G401 (cell line): ENCODE measurements at regions not wholly inside any gene's neighbourhood (a gene's known extent, or its start where the extent isn't known, plus 50 kb on each side); places are given as distances from the start of the nearest gene placed in this dataset.

Experiments
- DNase-seq: peaks from one replicate; pipeline ENCODE4 v3.0.0-alpha.2; 2015; ENCODE audit warnings: low spot score
- in situ Hi-C: cut with HindIII; loops from 2 replicates; pipeline ENCODE4 v1.10.0; 2016; ENCODE audit warnings: low sequenced_read_pairs, mixed read lengths

DNA sequence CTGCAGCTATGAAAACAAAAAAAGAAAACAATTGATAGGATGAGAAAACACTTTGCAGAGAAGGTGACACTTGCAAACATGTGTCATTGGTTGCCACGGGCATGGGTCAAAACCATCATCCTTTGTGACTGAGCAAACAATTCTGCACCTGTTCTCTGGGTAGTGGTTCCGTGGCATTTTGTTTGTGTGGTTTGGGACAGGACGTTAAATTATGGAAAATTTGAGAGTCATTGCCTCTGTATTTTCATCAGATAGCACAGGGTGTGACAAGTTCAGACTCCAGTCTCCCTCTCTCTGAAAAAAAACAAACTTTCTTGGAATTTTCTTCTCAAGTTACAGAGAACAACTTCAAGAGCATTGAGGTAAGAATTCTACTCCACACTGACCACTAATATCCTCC is 113.4 kb upstream of the HMHB1 start:
- in situ Hi-C loops = no loop called here
- DNase-seq = no peak

DNA sequence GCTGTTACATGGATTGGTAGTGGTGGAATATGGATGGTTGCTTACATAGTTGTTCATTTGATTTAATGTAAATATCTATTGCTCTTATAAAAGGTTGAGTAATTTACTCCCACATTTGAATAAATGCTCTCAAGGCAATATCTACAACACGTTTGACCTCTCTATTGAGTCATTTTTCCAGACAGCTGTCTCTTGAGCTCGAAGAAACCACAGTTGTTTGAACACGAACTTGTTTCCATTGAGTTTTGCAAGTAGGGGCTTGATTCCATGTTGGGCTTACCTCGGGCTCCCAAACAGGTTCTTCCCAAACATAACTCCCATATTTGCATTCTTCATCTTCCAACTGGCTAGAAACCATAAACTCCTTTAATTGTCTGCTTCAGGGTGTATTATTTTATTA is 115.0 kb upstream of the HMHB1 start:
- in situ Hi-C loops = no loop called here

DNA sequence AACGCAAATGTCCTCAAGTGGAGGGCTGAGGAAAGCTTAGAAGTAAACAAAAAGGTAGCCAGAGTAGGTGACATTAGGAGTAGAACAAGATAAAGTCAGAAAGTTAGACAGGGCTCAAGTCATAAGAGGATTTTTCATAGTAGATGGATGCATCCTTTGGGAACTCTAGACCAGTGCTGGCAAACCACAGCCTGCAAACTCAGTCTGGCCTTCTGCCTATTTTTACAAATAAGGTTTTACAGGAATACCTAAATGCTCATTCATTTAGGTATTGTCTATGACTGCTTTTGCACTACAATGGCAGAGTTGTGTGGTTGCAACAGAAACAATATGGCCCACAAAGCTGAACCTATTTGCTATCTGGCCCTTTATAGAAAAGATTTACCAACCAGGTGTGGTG is 116.0 kb upstream of the HMHB1 start:
- in situ Hi-C loops = no loop called here
- DNase-seq = no peak

More for the DNA sequence above, 115.0 kb upstream of the HMHB1 start:
- no peak for DNase-seq

DNA sequence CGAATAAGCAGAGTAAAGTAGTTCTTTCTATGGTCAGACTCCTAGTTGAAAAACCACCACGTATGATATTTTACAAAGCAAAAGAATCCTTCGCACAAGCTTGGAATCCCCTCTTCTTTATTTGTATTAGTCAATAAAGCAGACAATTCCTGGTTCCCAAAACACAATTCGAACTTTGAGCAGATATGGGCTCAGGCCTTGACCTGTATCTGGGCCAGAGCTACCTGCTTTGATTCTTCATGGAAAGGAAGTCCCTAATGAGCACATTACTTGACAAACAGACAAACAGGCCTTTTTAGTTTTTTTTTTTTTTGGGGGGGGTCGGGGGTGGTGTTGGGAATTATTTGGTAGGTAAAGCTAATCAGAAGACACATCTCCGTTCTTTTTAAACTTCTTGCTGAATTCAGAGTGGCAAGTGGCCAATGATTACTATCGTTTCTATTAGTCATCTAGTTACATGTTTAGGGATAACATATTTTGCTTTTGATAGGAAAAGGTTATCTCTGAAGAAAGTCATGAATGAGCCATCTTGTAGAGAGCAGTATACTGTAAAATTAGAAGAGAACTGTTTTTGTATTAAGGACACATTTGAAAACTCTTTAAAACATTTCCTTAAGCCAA is 116.6 kb upstream of the HMHB1 start:
- in situ Hi-C loops = no loop called here

DNA sequence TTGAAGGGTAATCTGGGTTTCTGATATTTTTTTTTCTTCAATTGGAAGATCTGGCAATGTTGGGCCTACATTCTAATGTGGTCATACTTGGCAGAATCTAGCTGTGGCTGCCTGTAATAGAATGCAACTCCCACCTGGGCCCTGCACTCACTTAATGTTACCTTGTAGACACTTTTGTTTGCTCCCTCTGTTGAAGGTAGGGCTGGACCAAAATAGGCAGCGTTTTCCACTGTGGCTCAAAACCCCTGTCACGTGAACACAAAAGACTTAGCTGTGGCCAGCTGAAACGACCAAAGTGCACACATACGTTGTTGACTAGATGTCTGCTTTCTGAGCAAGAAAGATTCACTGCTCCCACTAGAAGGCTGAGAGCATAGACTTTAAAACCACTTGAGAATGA is 117.6 kb upstream of the HMHB1 start:
- DNase-seq = no peak
- in situ Hi-C loops = no loop called here

More for the DNA sequence above, 116.6 kb upstream of the HMHB1 start:
- DNase-seq = no peak

DNA sequence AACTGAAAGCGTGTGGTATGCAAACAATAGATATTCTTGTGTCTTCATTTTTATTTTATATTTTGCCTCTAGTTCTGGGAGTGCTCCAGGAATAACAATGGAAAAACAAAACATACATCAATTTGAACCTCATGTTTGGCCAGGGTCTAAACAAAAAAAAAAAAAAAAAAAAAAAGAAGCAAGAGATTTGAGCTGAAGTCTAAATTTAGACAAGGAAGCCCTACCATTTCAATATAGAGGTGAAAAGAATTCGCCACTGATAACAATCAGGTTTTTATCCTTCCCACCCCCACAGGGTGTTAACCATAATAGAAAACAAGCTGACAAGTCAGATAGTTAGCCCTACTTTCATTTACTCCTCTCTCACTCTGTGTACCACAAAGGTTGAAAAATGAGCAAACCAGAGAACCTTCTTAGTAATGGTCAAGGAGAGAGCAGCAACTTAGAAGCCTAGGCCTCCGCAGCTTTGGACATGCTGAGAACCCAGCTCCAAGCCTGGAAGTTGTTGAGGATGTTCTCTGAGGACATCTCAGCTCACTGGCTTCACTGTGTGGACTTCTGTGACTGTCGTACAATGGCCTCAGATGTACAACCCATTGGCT is 118.2 kb upstream of the HMHB1 start:
- in situ Hi-C loops = no loop called here
- no peak for DNase-seq

DNA sequence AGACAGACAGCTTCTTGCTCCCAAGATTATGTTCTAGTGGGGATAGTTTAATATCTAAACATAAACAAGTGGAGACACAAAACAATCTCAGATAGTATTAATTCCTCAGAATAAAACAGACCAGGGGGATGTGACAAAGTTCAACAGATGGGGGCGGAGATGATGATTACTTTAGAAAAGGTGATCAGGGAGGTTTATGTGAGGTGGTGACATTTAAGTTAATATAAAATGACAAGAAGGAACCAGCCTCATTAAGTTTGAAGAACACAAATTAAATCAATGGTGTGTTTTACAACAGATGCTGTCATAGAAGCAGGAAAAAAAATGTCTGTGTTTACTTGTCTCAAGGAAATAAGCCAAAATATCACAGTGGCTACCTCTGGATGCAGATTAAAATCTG is 119.6 kb upstream of the HMHB1 start:
- in situ Hi-C loops = no loop called here
- DNase-seq = no peak

DNA sequence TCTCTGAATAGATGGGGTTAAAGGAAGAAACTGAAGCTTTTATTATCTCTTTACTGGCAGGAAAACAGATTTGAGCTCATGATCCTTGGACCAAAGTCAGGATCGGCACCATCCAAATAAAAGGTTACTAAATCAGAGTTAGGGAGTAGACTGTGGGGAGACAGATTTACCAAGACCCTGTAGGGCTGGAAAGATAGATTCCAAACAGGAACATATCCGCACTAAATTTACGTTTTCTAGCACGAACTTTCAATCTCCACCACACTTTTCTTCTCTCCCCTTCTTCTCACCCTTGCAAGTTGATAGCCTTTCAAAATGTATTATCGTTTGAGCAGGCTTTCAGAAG is 120.0 kb upstream of the HMHB1 start:
- in situ Hi-C loops = no loop called here
- no peak for DNase-seq

DNA sequence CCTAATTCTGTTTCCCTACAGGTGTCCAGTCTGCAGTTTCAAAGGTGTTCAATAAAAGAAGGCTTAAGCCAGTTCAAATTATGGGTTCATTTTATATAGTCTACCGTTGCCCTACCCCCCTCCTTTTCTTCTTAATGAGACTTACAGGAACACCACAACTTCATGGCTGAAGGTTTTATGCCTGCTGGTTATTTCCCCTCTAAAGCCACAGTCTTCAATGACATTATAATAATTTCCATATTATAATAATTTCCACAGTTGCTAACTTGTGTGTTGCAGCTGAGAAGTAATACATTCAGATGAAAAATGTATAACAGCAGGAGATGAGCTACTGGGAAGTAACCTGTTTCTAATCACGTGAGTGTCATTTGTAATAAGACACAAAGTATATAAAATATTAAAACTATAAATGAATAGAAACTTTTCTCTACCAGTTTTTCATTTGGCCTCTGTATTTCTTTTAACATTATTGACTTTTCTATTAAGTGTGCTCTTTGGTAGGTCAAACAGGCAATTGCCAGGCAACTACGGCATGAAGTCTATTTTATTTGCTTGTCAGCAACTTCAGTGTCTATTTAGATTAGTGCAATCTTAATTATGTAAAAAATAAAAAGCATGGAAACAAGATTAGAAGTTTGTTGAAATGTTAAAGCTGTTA is 120.5 kb upstream of the HMHB1 start:
- no peak for DNase-seq
- in situ Hi-C loops = no loop called here

DNA sequence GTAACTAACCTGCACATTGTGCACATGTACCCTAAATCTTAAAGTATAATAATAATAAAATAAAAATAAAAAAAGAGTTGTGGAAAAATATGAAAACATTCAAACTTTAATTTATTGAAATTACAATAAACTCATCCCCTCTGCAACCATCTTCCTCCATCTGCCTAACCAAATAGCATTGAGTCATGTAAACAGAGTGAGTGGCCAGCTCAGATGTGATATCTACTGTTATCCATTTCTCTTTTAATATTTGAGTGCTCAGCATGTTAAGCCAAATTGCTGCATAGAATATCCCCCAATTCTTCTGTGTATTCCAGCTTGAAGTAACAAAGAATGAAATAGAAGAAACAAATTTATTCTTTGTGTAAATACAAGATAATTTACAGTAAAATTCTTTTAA is 124.4 kb upstream of the HMHB1 start:
- in situ Hi-C loops = no loop called here
- DNase-seq = no peak

DNA sequence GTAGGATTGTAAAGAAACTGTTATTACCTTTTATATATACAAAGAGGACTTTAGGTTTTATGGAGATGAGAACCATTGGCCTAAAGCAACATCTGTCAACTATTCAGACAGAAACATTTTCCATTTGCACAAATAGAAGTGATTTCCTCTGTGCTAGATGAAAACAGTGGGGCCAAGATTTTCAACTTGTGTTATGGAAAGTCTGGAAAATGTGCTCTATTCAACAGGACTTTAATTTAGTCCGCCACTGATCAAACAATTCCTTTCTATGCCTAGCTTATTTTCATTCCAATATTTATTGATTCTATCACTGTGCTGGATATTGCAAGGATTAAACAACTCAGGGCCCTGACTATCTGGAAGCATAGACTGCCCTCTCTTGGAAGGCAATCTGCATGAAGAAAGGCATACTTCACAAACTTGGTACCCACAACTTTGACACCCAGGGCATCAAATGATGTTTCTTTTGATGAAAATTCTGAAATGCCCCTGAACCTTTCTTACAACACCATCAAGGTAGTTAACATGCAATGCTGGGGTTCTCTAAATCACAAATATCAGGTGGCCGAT is 126.6 kb upstream of the HMHB1 start:
- no peak for DNase-seq
- in situ Hi-C loops = no loop called here

DNA sequence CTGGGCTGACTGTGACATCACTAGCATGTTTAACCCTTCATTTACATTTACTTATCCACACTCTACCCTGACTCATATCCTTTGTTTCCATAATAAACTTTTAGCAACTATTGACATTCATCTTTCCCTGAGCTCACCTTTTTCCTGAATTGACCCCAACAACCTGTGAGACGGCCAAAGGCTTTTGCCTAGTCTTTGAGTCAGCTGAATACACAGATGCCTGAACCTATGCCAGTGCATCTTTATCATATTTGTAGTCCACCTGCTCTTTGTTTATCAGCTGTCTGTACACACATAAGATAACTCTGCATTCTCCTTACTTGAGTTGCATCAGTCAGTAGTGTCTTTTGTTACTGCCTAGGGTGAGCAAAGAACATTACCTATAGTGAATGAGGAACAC is 128.5 kb upstream of the HMHB1 start:
- no peak for DNase-seq
- in situ Hi-C loops = no loop called here

DNA sequence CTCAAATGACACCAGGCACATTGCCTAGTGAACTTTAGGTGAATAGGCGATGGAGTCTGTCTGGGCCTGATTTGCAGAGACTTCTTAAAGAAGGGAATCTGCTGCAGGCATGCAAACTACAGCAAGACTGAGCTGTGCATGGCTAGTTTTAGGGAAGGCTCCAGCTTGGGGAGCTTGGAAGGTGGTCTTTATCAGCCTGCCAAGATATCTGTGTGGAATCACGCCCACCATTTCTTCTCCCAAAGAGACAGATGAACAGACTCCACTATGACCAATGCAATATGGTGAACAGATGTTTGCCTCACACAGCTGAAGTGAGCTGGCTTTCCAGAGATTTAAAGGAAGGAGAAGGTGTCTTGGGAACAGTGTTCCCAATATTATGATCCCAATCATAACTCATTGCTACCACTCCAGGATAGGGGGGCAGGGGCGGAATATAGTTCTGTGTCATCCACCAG is 129.0 kb upstream of the HMHB1 start:
- in situ Hi-C loops = no loop called here

DNA sequence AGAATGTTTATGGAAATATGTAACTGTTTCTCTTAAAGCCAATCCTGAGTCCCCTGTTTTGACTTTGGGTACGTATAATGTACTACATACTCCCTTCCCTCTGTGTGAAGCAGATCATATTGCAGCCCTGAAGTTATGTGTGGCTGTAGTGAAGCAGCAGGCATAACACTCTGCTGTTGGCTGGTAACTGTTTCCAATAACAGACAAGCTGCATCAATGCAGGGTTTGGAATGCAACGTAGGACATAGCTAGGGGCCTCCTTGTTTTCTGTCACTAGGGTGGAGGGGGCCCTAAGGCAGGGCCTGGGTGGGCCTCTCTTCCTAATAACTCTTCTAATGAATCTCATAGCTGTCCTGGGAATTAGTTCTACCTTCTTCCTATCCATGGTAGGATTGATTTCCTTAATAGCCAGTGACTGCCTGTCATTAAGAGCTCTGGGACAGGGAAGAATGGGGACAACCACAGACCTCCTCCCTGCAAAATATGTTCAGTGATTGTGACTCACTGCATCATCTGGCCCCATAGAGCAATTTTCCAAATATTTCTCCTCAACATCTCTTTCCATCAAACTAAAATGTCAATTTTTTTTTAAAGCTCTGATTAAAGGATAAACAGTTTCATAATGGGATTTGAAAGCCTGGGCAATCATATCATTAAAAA is 129.6 kb upstream of the HMHB1 start:
- DNase-seq = no peak
- in situ Hi-C loops = no loop called here

More for the DNA sequence above, 129.0 kb upstream of the HMHB1 start:
- no peak for DNase-seq

DNA sequence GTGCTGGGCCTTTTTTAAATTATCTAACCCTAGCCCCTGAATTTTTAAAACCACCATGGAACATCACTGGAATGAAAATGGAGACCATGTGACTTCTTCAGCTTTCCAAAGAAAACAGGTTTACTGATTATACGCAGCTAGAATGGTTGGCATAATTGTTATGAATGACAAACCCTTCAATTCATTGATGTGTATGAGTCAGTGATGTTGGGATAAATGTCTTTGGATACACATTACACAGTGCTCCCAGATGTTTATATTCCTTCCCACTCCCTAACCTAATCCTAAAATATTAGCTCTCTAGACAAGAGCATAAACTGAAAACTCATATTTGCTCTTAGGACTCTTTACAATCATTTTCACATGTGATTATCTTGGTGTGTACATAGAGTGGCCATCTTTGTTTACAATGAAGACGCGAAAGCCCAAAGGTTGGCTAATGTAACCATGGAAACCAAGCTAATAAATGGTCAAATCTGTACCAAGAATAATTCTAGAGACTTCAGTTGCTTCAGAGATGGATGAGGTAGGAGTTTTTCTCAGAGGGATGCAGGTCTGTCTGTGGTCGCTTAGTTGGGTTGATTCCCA is 131.2 kb upstream of the HMHB1 start:
- no peak for DNase-seq
- in situ Hi-C loops = no loop called here

DNA sequence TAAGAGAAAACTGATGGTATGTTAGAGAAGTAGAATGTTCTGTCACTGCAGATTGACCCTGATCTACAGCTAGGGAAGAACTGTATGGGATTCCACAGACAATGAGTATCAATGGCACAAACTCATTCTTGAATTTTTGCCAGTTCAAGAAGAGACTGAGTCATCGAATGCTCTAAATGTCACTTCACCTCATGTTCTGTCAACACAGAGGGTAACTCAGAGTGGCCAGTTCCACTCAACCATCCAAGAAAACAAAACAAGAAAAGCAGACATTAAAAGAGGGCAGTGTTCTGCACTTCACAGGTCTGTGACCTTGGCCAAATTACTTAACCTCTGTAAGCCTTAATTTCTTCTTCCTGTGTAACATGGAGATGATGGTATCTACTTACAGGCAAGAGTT is 132.2 kb upstream of the HMHB1 start:
- in situ Hi-C loops = no loop called here
- no peak for DNase-seq

DNA sequence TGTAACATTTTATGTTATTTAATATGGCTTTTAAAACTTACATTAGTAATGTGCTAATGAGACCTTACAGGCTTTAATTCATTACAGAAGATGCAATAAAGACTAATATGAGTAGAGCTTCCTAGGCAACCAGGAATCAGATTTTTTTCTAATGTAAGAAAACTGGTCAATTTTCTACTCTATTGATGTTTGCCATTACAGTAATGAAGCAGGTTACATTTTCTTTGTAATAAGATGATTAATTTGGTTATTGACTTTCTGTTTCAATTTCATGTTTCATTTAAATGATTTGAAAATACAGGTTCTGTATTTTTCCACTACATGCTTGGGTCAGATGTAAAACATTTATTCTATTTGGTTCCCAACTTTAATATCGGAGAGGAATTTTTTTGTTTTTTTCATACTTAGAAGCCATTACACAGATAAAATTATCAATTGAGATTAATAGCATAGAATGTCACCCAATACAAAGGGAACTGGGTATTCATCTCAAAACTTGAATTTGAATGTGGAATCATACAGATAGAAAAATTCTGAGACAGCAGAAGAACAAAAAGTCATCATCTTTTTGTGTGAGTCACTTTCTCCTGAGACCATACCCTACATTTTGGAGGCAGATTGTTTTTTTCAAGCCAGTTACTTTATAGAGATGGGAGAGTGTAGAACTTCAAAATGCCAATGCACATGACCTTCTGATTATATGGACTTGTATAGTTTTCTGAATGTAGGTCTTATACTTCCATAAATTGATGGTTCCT is 133.6 kb upstream of the HMHB1 start:
- DNase-seq = no peak
- in situ Hi-C loops = no loop called here

DNA sequence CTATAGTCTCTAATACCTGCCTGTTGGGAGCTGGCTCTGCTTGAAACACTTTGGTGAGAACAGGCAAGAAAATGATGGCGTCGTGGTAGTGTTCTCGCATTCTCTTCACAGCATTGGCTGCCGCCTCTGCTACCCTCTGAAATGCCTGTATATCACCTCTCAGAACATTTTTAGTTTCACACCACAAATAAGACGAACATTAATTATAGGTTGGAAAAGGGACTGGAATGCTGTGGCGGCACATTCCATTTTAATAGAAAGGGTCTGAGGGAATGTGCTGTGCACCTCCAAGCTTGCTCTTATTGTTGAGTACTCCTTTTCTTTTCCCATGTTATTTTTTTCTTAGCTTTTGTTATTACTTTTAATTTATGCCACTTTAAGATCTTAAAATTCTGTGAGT is 134.6 kb upstream of the HMHB1 start:
- no peak for DNase-seq
- in situ Hi-C loops = no loop called here

DNA sequence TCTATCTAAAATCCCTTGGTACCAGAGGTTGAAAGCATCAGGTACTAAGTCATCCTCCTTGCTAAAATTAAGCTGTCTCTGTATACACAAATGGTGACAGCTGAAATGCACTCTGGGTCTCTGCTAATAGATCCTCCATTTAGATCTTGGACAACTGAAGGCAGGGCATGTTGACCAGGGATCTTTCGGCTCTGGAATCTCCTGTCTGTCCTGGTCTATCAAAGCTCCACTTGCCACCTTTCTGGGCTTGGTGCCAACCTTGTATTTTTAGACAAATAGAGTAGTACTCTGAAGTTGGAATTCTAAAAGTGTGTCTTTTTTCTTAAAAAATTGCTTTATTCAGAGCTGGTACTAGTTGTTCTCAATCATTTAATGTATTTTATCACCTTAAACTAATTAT is 135.2 kb upstream of the HMHB1 start:
- DNase-seq = peak; percentile 3
- in situ Hi-C loops = no loop called here
